KMS-11 (cell line): ENCODE measurements at regions not wholly inside any gene's neighbourhood (a gene's known extent, or its start where the extent isn't known, plus 50 kb on each side); places are given as distances from the start of the nearest gene placed in this dataset.

Experiments used
- H2AFZ ChIP-seq: fragments of 200-600 bp; sonication (generic); 2 replicates; pipeline ENCODE4 v1.6.1; 2016; ENCODE audit warnings: antibody characterized with exemption, mixed run types, low read depth
- H3K27ac ChIP-seq: fragments of 200-600 bp; sonication (generic); 2 replicates; pipeline ENCODE4 v1.6.1; 2016; ENCODE audit warnings: mild to moderate bottlenecking, mixed run types
- H3K27me3 ChIP-seq: fragments of 200-600 bp; sonication (generic); 2 replicates; pipeline ENCODE4 v1.6.1; 2017; ENCODE audit warnings: mild to moderate bottlenecking, low read depth, mixed run types, moderate library complexity; ENCODE audit not compliant: insufficient read depth
- H3K36me3 ChIP-seq: fragments of 200-600 bp; sonication (generic); 2 replicates; pipeline ENCODE4 v1.6.1; 2017; ENCODE audit warnings: mild to moderate bottlenecking, mixed run types; ENCODE audit not compliant: insufficient read depth
- H3K4me1 ChIP-seq: fragments of 200-600 bp; sonication (generic); 2 replicates; pipeline ENCODE4 v1.6.1; 2016; ENCODE audit warnings: mild to moderate bottlenecking, low read depth, mixed run types; ENCODE audit not compliant: poor library complexity, severe bottlenecking
- H3K4me2 ChIP-seq: fragments of 200-600 bp; sonication (generic); 2 replicates; pipeline ENCODE4 v1.7.0; 2016; ENCODE audit warnings: mild to moderate bottlenecking, mixed run types
- H3K4me3 ChIP-seq: fragments of 200-600 bp; sonication (generic); IDR thresholded peaks from 2 replicates; pipeline ENCODE4 v1.6.1; 2017; ENCODE audit warnings: low read depth, low read length, mixed read lengths; ENCODE audit not compliant: insufficient read depth
- H3K79me2 ChIP-seq: fragments of 200-600 bp; sonication (generic); 2 replicates; pipeline ENCODE4 v1.6.1; 2016; ENCODE audit warnings: low read depth, mixed run types; ENCODE audit not compliant: insufficient read depth
- H3K9ac ChIP-seq: fragments of 200-600 bp; sonication (generic); 2 replicates; pipeline ENCODE4 v1.6.1; 2016; ENCODE audit warnings: mild to moderate bottlenecking, mixed run types
- H4K20me1 ChIP-seq: fragments of 200-600 bp; sonication (generic); 2 replicates; pipeline ENCODE4 v1.6.1; 2016; ENCODE audit warnings: mild to moderate bottlenecking, mixed run types; ENCODE audit not compliant: insufficient read depth
- CTCF ChIP-seq: fragments of 200-600 bp; sonication (generic); conservative IDR thresholded peaks from 2 replicates; pipeline ENCODE4 v1.6.1; 2017; ENCODE audit warnings: low read depth, mild to moderate bottlenecking, antibody characterized with exemption, low read length, moderate library complexity, mixed read lengths

- H3K4me1 ChIP-seq: no peaks in the 10 kb centered on the region
- H3K27me3 ChIP-seq: peaks cover 38% of the 10 kb centered on the region
- H4K20me1 ChIP-seq: no peaks in the 10 kb centered on the region
- no peak overlapping the region for H3K27ac ChIP-seq
- TF ChIP-seq CTCF: no peak
- no peak overlapping the region for H2AFZ ChIP-seq
- no peaks in the 10 kb centered on the region for H3K36me3 ChIP-seq
- no peak overlapping the region for H3K9ac ChIP-seq
- no peaks in the 10 kb centered on the region for H3K79me2 ChIP-seq
- no peak overlapping the region for H3K4me2 ChIP-seq
- H3K4me3 ChIP-seq: no peak overlapping the region
Observed at GRCh38 chr15:77866596-77867125, 210.8 kb downstream of the TBC1D2B start.

GRCh38 chr15:77866186-77866585 lies 211.3 kb downstream of the TBC1D2B start:
- no peak overlapping the region for H2AFZ ChIP-seq
- H3K27me3 ChIP-seq: peaks cover 43% of the 10 kb centered on the region
- H3K36me3 ChIP-seq: no peaks in the 10 kb centered on the region
- H3K27ac ChIP-seq: no peak overlapping the region
- no peak for TF ChIP-seq CTCF
- H3K79me2 ChIP-seq: no peaks in the 10 kb centered on the region
- no peak overlapping the region for H3K4me3 ChIP-seq
- no peaks in the 10 kb centered on the region for H3K4me1 ChIP-seq
- no peak overlapping the region for H3K4me2 ChIP-seq
- H3K9ac ChIP-seq: no peak overlapping the region
- no peaks in the 10 kb centered on the region for H4K20me1 ChIP-seq

GRCh38 chr15:77865701-77866100 lies 211.8 kb downstream of the TBC1D2B start:
- no peak overlapping the region for H2AFZ ChIP-seq
- no peak for TF ChIP-seq CTCF
- peaks cover 41% of the 10 kb centered on the region for H3K27me3 ChIP-seq
- H3K4me3 ChIP-seq: no peak overlapping the region
- no peaks in the 10 kb centered on the region for H3K4me1 ChIP-seq
- no peaks in the 10 kb centered on the region for H4K20me1 ChIP-seq
- H3K79me2 ChIP-seq: no peaks in the 10 kb centered on the region
- H3K4me2 ChIP-seq: no peak overlapping the region
- no peaks in the 10 kb centered on the region for H3K36me3 ChIP-seq
- H3K9ac ChIP-seq: no peak overlapping the region
- H3K27ac ChIP-seq: no peak overlapping the region

GRCh38 chr15:77865106-77865610 lies 212.4 kb downstream of the TBC1D2B start:
- no peaks in the 10 kb centered on the region for H3K79me2 ChIP-seq
- no peak overlapping the region for H2AFZ ChIP-seq
- H3K36me3 ChIP-seq: no peaks in the 10 kb centered on the region
- H3K9ac ChIP-seq: no peak overlapping the region
- no peak overlapping the region for H3K4me2 ChIP-seq
- no peaks in the 10 kb centered on the region for H4K20me1 ChIP-seq
- peaks cover 41% of the 10 kb centered on the region for H3K27me3 ChIP-seq
- H3K27ac ChIP-seq: no peak overlapping the region
- H3K4me1 ChIP-seq: no peaks in the 10 kb centered on the region
- TF ChIP-seq CTCF: no peak
- H3K4me3 ChIP-seq: no peak overlapping the region
